GM12891 (cell line): ENCODE measurements at regions not wholly inside any gene's neighbourhood (a gene's known extent, or its start where the extent isn't known, plus 50 kb on each side); places are given as distances from the start of the nearest gene placed in this dataset.

Source experiments
- DNase-seq: peaks from one replicate; pipeline ENCODE4 v3.0.0; 2011; ENCODE audit warnings: low spot score; ENCODE audit not compliant: insufficient read length
- FAIRE-seq: peaks from 2 replicates; lab custom pipeline; 2011; peaks lifted over from hg19 to GRCh38; lab: Jason Lieb, UNC
- PAX5 ChIP-seq: IDR thresholded peaks from 2 replicates; pipeline ENCODE4 v1.6.1; 2011; ENCODE audit warnings: low read length, moderate library complexity, mild to moderate bottlenecking; ENCODE audit not compliant: insufficient read depth, severe bottlenecking
- POLR2A ChIP-seq: IDR thresholded peaks from 2 replicates; pipeline ENCODE4 v1.6.1; 2011; ENCODE audit warnings: low read depth, low read length, control low read depth
- POLR2AphosphoS5 ChIP-seq: IDR thresholded peaks from 2 replicates; pipeline ENCODE4 v1.6.1; 2011; ENCODE audit warnings: low read depth, low read length, control low read depth
- POU2F2 ChIP-seq: IDR thresholded peaks from 2 replicates; pipeline ENCODE4 v1.6.1; 2011; ENCODE audit warnings: low read depth, mild to moderate bottlenecking, control low read depth, low read length, moderate library complexity
- SPI1 ChIP-seq: IDR thresholded peaks from 2 replicates; pipeline ENCODE4 v1.6.1; 2011; ENCODE audit warnings: low read depth, low read length, control low read depth
- TAF1 ChIP-seq: IDR thresholded peaks from 2 replicates; pipeline ENCODE4 v1.6.1; 2011; ENCODE audit warnings: low read depth, low read length, control low read depth

DNA sequence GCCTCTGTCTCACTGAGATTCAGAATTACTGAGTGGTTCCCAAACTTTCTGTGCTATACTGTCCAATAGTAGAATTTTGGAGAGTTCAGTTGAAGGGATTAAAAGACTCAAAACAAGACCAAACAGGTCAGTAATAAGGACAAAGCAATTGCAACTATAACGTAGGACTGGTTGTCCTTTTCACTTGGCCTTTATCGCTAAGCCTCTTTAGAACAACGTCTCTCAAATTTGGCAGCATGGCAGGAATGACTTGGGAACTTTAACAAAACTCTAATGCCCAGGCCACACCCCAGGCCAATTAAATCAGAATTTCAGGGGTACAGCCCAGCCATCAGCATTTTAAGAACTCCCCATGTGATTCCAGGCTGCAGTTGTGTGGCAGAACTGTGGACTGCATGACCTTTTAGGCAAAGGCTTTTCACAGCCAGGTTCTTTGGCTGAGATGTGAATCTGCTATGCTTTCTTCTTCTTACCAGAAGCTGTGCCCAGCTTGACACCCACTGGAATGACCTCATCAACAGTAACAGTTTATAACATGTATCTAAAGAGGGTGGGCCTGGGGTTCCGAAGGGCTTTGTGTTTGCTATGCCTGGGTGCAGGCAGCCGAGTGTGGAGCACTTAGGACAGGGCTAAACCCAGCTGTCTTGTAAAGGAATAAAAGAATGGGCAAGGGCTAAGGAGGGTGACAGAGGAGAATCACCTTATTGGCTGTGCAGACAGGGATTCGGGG, 226.2 kb upstream of the PRICKLE2 start:
- FAIRE-seq (no peak), DNase-seq (no peak)
- TF ChIP-seq POLR2A (no peak), PAX5 (no peak), SPI1 (no peak), POLR2AphosphoS5 (no peak), TAF1 (no peak), POU2F2 (no peak)

- FAIRE-seq (no peak), DNase-seq (no peak)
- TF ChIP-seq SPI1 = no peak
- no peak for TF ChIP-seq POLR2A
- no peak for TF ChIP-seq POLR2AphosphoS5
- TF ChIP-seq TAF1 = no peak
- TF ChIP-seq POU2F2 = no peak
- TF ChIP-seq PAX5 = no peak
Measured at GRCh38 chr3:64450396-64450956, 225.2 kb upstream of the PRICKLE2 start.

DNA sequence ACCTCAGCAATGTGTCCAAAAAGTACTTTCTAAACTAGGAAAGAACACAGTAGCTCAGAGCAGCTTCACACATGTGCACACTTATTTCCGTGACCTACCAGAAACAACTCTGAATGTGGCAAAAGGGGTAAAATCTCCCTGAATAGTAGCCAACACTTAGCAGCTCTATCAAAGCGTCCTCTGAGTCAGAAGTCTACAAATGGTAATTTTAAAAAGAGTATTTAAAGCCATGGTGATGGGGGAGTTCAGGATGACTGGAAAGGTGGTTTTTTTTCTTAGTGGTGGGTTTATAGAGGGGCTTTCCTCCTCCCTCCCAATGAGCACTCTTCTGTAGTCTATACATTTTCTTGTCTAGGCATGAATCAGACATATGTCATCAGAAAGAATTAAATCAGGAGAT, 223.8 kb upstream of the PRICKLE2 start:
- no peak for TF ChIP-seq POU2F2
- no peak for TF ChIP-seq POLR2AphosphoS5
- no peak for TF ChIP-seq TAF1
- TF ChIP-seq POLR2A = no peak
- no peak for TF ChIP-seq PAX5
- TF ChIP-seq SPI1 = no peak
- DNase-seq (no peak), FAIRE-seq (no peak)

DNA sequence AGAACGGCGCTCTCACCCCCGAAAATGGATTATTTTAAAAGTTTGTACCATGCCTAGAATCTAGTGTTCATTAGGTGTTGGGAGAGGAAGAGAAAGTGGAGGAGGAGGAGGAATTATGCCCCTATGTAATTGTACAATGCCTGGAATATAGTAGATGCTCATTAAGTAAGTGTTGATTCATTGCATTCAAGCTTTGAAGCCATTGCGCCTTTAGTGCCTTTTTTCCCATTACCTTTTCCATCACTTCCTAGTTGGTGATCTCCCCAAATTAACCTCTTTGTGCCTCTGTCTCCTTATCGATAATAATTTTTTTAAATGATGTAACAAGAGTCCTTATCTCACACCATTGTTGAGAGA, 220.7 kb upstream of the PRICKLE2 start:
- FAIRE-seq = no peak
- TF ChIP-seq POLR2AphosphoS5 (no peak), TAF1 (no peak), POLR2A (no peak), PAX5 (no peak), POU2F2 (no peak), SPI1 (no peak)
- DNase-seq = no peak

DNA sequence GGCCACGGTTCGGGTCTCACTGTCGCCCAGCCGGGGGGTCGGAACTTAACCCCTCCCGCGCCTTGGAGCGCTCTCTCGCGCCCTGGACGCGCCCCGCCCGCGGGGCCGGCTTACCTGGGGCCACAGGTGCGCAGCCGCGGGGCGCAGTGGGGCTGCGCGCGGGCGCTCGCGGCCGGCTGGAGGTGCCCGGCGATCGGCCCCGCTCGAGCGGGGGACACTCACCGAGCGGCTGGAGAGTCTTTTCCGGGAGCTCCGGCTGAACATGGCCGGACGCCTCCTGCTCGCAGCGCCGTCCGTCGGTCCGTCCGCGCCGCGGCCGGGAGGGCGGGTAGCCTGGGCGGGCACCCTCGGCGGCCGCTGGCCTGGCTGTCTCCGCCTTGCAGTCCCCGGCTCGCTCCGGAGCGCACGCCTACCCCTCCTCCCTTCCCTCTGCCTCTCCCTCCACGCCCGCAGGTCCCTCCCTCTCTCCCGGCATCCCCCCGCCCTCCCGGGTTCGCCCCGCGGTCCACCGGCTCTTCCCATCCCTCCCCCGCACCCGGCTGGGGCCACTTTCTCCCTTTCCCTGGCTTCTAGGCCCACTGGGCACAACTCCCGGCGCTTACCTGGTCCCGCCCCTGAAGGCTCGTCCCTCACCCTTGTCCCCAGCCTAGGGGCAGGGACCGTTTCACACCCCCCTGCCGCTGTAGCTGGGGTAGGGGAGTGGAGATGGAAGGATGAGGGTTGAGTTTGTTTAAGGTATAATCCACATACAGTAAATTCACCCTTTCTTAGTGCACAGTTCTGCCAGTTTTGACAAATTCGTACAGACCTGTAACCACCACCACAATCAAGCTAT, 220.1 kb upstream of the PRICKLE2 start:
- no peak for DNase-seq
- no peak for FAIRE-seq
- TF ChIP-seq POU2F2 (no peak), SPI1 (no peak), PAX5 (no peak), TAF1 (no peak), POLR2AphosphoS5 (no peak)

DNA sequence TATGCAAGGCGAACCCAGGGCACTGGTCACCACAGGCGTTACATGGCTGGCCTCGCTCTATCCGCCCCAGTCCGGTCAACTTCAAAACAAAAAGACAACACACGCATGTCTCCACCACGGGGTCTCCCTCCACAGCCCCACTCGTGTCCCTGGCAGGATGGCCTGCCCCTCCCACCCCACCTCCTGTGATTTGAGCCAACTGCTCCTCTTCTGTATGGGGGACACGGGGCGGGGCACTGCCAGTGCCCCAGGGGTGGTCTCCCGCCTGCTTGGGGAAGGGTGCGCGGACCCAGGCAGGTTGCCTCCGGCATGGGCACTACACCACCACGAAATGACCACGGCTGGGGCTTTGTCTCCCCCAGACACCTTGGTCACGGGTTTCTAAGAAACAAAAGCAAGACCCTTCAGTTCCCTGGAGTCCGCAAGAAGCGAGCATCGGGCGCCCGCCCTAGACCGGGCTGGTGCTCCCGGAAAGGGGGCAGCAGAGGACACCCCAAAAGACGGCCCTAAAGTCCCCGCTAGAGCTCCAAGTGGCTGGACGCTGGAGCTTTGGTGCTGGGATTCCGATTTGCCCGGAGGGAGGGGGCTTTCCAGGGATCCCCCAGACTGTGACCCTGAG, 219.3 kb upstream of the PRICKLE2 start:
- TF ChIP-seq POU2F2 (no peak), PAX5 (no peak), TAF1 (no peak), POLR2A (no peak), POLR2AphosphoS5 (no peak), SPI1 (no peak)
- no peak for FAIRE-seq
- no peak for DNase-seq

DNA sequence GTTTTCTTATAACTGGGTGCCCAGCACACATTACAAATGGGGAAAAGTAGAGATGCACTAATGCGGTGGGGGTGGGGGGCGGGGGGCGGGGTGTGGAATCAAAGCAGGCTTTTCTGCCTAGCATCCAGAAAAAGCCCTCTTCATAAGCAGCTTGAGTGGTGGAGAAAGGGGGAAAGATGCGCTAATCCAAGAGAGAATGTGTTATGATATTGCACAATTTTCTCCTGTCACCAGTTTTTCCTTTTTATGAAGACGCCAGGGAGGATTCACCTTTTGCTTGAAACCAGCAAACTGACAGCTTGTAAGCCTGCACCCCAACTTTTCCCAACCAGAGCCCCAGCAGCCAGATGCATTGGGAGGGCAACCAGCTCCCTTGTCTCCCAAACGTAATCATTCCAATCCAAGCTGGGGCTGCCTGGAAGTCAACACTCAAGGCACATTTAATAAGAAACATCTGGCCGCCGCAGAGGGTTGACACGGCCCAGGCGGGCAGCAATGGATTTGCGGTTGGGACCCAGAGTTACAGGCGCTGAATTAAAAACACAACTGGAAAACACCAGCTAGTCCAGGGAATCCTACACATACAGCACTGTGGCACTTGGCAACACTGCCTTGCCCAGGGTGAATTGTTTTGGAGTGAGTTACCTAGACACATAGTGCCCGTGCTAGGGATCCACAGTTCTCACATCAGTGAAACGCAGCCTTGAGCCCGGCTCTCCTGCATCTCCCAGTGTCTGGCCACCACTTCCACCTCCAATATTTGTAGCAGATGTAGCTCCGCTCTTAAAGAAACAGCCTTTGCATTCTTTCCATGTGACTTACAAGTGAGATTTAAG, 218.5 kb upstream of the PRICKLE2 start:
- TF ChIP-seq SPI1 (no peak), TAF1 (no peak), POU2F2 (no peak), POLR2AphosphoS5 (no peak), POLR2A (no peak), PAX5 (no peak)
- DNase-seq (no peak), FAIRE-seq (no peak)

DNA sequence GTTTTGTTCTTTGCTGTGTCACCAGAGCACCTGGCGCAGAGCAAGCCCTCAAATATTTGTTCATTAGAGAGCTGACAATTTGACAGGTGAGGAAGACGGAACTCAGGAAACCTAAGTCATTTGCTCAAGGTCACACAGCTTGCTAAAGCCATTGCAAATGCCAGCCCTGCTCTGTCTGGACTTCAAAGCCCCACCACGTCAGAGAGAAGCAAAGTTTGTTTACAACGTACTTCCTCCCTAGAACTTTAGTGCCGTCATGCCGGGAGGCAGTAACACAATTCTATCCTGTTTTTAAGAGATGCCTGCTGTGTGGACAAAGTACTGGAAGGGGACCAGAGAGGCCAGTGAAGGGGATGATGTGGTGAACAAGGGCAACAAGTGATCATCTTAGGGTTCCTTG, 216.6 kb upstream of the PRICKLE2 start:
- DNase-seq (no peak), FAIRE-seq (no peak)
- TF ChIP-seq SPI1 = no peak
- TF ChIP-seq POLR2AphosphoS5 = no peak
- no peak for TF ChIP-seq POU2F2
- no peak for TF ChIP-seq TAF1
- no peak for TF ChIP-seq PAX5
- no peak for TF ChIP-seq POLR2A

GRCh38 chr3:64440498-64440897, 215.2 kb upstream of the PRICKLE2 start:
- no peak for DNase-seq
- TF ChIP-seq PAX5 (no peak), POLR2AphosphoS5 (no peak), SPI1 (no peak), TAF1 (no peak), POU2F2 (no peak), POLR2A (no peak)
- no peak for FAIRE-seq
